ENCODE measurements at regions not wholly inside any gene's neighbourhood (a gene's known extent, or its start where the extent isn't known, plus 50 kb on each side); places are given as distances from the start of the nearest gene placed in this dataset.

GRCh38 chr14:26130690-26131089 lies 467.1 kb downstream of the NOVA1 start:
- no peak overlapping the region for H3K4me3 Mint-ChIP-seq

GRCh38 chr14:26128931-26129671 lies 468.7 kb downstream of the NOVA1 start:
- H3K4me3 Mint-ChIP-seq = no peak overlapping the region

More at GRCh38 chr14:26130690-26131089, 467.1 kb downstream of the NOVA1 start:
- CTCF ChIA-PET = no interaction called here
- Mint-ChIP-seq H3K4me1 (ENCODE audit: low read depth) (no peaks in the 10 kb centered on the region), H3K27ac (no peak overlapping the region), H3K36me3 (ENCODE audit: low read depth) (no peaks in the 10 kb centered on the region), H3K9me3 (no peaks in the 10 kb centered on the region), H3K27me3 (ENCODE audit: low read depth) (no peaks in the 10 kb centered on the region)
- intact Hi-C loops (cut with micrococcal nuclease) = no loop called here
- DNase-seq = no peak

GRCh38 chr14:26124896-26125438 lies 472.9 kb downstream of the NOVA1 start:
- CTCF ChIA-PET = no interaction called here
- Mint-ChIP-seq H3K4me3 (no peak overlapping the region), H3K27me3 (ENCODE audit: low read depth) (no peaks in the 10 kb centered on the region), H3K4me1 (ENCODE audit: low read depth) (no peaks in the 10 kb centered on the region), H3K9me3 (no peaks in the 10 kb centered on the region), H3K27ac (no peak overlapping the region), H3K36me3 (ENCODE audit: low read depth) (no peaks in the 10 kb centered on the region)
- no peak for DNase-seq
- intact Hi-C loops (cut with micrococcal nuclease) = no loop called here

More at GRCh38 chr14:26128931-26129671, 468.7 kb downstream of the NOVA1 start:
- no peaks in the 10 kb centered on the region for H3K36me3 Mint-ChIP-seq (ENCODE audit: low read depth)
- no peaks in the 10 kb centered on the region for H3K27me3 Mint-ChIP-seq (ENCODE audit: low read depth)
- H3K9me3 Mint-ChIP-seq = no peaks in the 10 kb centered on the region
- CTCF ChIA-PET = interaction anchor here (0.6 kb wide), 1 partner anchor 345 kb away, joined by 4 read pairs; no protein-coding TSS in a partner anchor
- no peaks in the 10 kb centered on the region for H3K4me1 Mint-ChIP-seq (ENCODE audit: low read depth)
- DNase-seq = no peak
- no peak overlapping the region for H3K27ac Mint-ChIP-seq
- intact Hi-C loops (cut with micrococcal nuclease) = no loop called here

- Mint-ChIP-seq H3K9me3 (no peaks in the 10 kb centered on the region), H3K4me3 (no peak overlapping the region), H3K36me3 (ENCODE audit: low read depth) (no peaks in the 10 kb centered on the region), H3K27me3 (ENCODE audit: low read depth) (no peaks in the 10 kb centered on the region), H3K27ac (no peak overlapping the region), H3K4me1 (ENCODE audit: low read depth) (no peaks in the 10 kb centered on the region)
- CTCF ChIA-PET = no interaction called here
- intact Hi-C loops (cut with micrococcal nuclease) = no loop called here
- no peak for DNase-seq
Observed at GRCh38 chr14:26123459-26123858, 474.4 kb downstream of the NOVA1 start.

GRCh38 chr14:26121181-26121580 lies 476.7 kb downstream of the NOVA1 start:
- Mint-ChIP-seq H3K27ac (no peak overlapping the region), H3K4me1 (ENCODE audit: low read depth) (no peaks in the 10 kb centered on the region), H3K36me3 (ENCODE audit: low read depth) (no peaks in the 10 kb centered on the region), H3K4me3 (no peak overlapping the region), H3K9me3 (peaks cover 2% of the 10 kb centered on the region), H3K27me3 (ENCODE audit: low read depth) (no peaks in the 10 kb centered on the region)
- no peak for DNase-seq
- CTCF ChIA-PET = no interaction called here
- intact Hi-C loops (cut with micrococcal nuclease) = no loop called here

- Mint-ChIP-seq H3K27me3 (ENCODE audit: low read depth) (no peaks in the 10 kb centered on the region), H3K4me1 (ENCODE audit: low read depth) (no peaks in the 10 kb centered on the region), H3K36me3 (ENCODE audit: low read depth) (no peaks in the 10 kb centered on the region), H3K27ac (no peak overlapping the region), H3K9me3 (peaks cover 8% of the 10 kb centered on the region), H3K4me3 (no peak overlapping the region)
- intact Hi-C loops (cut with micrococcal nuclease) = no loop called here
- CTCF ChIA-PET = no interaction called here
- DNase-seq = no peak
Observed at GRCh38 chr14:26113911-26114640, 483.8 kb downstream of the NOVA1 start.

- no peaks in the 10 kb centered on the region for H3K27me3 Mint-ChIP-seq (ENCODE audit: low read depth)
- intact Hi-C loops (cut with micrococcal nuclease) = no loop called here
- CTCF ChIA-PET = no interaction called here
- no peaks in the 10 kb centered on the region for H3K36me3 Mint-ChIP-seq (ENCODE audit: low read depth)
- no peak overlapping the region for H3K27ac Mint-ChIP-seq
- H3K4me3 Mint-ChIP-seq = no peak overlapping the region
- H3K4me1 Mint-ChIP-seq (ENCODE audit: low read depth) = no peaks in the 10 kb centered on the region
- no peak for DNase-seq
- peaks cover 11% of the 10 kb centered on the region for H3K9me3 Mint-ChIP-seq
Observed at GRCh38 chr14:26104717-26105116, 493.1 kb downstream of the NOVA1 start.

GRCh38 chr14:26097852-26098251 lies 500.0 kb downstream of the NOVA1 start:
- no peaks in the 10 kb centered on the region for H3K36me3 Mint-ChIP-seq (ENCODE audit: low read depth)
- H3K27me3 Mint-ChIP-seq (ENCODE audit: low read depth) = no peaks in the 10 kb centered on the region
- peaks cover 17% of the 10 kb centered on the region for H3K9me3 Mint-ChIP-seq
- H3K27ac Mint-ChIP-seq = no peak overlapping the region
- CTCF ChIA-PET = no interaction called here
- no peaks in the 10 kb centered on the region for H3K4me1 Mint-ChIP-seq (ENCODE audit: low read depth)
- intact Hi-C loops (cut with micrococcal nuclease) = no loop called here
- no peak for DNase-seq
- H3K4me3 Mint-ChIP-seq = no peak overlapping the region

- no peak for DNase-seq
- no peaks in the 10 kb centered on the region for H3K36me3 Mint-ChIP-seq (ENCODE audit: low read depth)
Observed at GRCh38 chr14:26088275-26088674, 509.6 kb downstream of the NOVA1 start.

GRCh38 chr14:26081043-26081442 lies 516.8 kb downstream of the NOVA1 start:
- CTCF ChIA-PET = no interaction called here
- no peaks in the 10 kb centered on the region for H3K36me3 Mint-ChIP-seq (ENCODE audit: low read depth)
- H3K4me1 Mint-ChIP-seq (ENCODE audit: low read depth) = no peaks in the 10 kb centered on the region
- H3K27me3 Mint-ChIP-seq (ENCODE audit: low read depth) = no peaks in the 10 kb centered on the region
- intact Hi-C loops (cut with micrococcal nuclease) = no loop called here
- H3K9me3 Mint-ChIP-seq = peaks cover 10% of the 10 kb centered on the region
- no peak overlapping the region for H3K27ac Mint-ChIP-seq
- H3K4me3 Mint-ChIP-seq = no peak overlapping the region
- DNase-seq = no peak

More at GRCh38 chr14:26088275-26088674, 509.6 kb downstream of the NOVA1 start:
- Mint-ChIP-seq H3K4me1 (ENCODE audit: low read depth) (no peaks in the 10 kb centered on the region), H3K27ac (no peak overlapping the region), H3K9me3 (peaks cover 14% of the 10 kb centered on the region), H3K27me3 (ENCODE audit: low read depth) (no peaks in the 10 kb centered on the region), H3K4me3 (no peak overlapping the region)
- intact Hi-C loops (cut with micrococcal nuclease) = no loop called here
- CTCF ChIA-PET = no interaction called here

- intact Hi-C loops (cut with micrococcal nuclease) = no loop called here
- H3K4me3 Mint-ChIP-seq = no peak overlapping the region
- CTCF ChIA-PET = no interaction called here
- H3K27ac Mint-ChIP-seq = no peak overlapping the region
- peaks cover 6% of the 10 kb centered on the region for H3K9me3 Mint-ChIP-seq
- no peaks in the 10 kb centered on the region for H3K27me3 Mint-ChIP-seq (ENCODE audit: low read depth)
- DNase-seq = no peak
- no peaks in the 10 kb centered on the region for H3K4me1 Mint-ChIP-seq (ENCODE audit: low read depth)
- H3K36me3 Mint-ChIP-seq (ENCODE audit: low read depth) = no peaks in the 10 kb centered on the region
Observed at GRCh38 chr14:26078561-26078960, 519.3 kb downstream of the NOVA1 start.

- H3K4me1 Mint-ChIP-seq (ENCODE audit: low read depth) = no peaks in the 10 kb centered on the region
- no peak overlapping the region for H3K4me3 Mint-ChIP-seq
- intact Hi-C loops (cut with micrococcal nuclease) = no loop called here
- no peaks in the 10 kb centered on the region for H3K36me3 Mint-ChIP-seq (ENCODE audit: low read depth)
- CTCF ChIA-PET = no interaction called here
- H3K27me3 Mint-ChIP-seq (ENCODE audit: low read depth) = no peaks in the 10 kb centered on the region
- DNase-seq = no peak
- H3K27ac Mint-ChIP-seq = no peak overlapping the region
- H3K9me3 Mint-ChIP-seq = peaks cover 7% of the 10 kb centered on the region
Observed at GRCh38 chr14:26074892-26075291, 522.9 kb downstream of the NOVA1 start.

- no peaks in the 10 kb centered on the region for H3K27me3 Mint-ChIP-seq (ENCODE audit: low read depth)
- intact Hi-C loops (cut with micrococcal nuclease) = no loop called here
- peaks cover 8% of the 10 kb centered on the region for H3K9me3 Mint-ChIP-seq
- CTCF ChIA-PET = no interaction called here
- DNase-seq = no peak
- H3K36me3 Mint-ChIP-seq (ENCODE audit: low read depth) = no peaks in the 10 kb centered on the region
- H3K4me1 Mint-ChIP-seq (ENCODE audit: low read depth) = no peaks in the 10 kb centered on the region
- no peak overlapping the region for H3K4me3 Mint-ChIP-seq
- no peak overlapping the region for H3K27ac Mint-ChIP-seq
Observed at GRCh38 chr14:26070443-26070842, 527.4 kb downstream of the NOVA1 start.

Measured in activated naive CD4-positive, alpha-beta T cell treated with anti-CD3 and anti-CD28 coated beads for 36 hours (primary cell).